Urinary bladder (tissue), 3 donors: ENCODE measurements at regions not wholly inside any gene's neighbourhood (a gene's known extent, or its start where the extent isn't known, plus 50 kb on each side); places are given as distances from the start of the nearest gene placed in this dataset.

ENCODE experiments used
- DNase-seq: peaks from one replicate; pipeline ENCODE4 v3.0.0-alpha.2; 2015; ENCODE audit errors: extremely low spot score
- H3K27ac ChIP-seq: one replicate; pipeline ENCODE4 v1.5.1; 2013; ENCODE audit warnings: low read depth, mild to moderate bottlenecking, moderate library complexity
- H3K36me3 ChIP-seq: one replicate; pipeline ENCODE4 v1.6.1; 2013; ENCODE audit warnings: mild to moderate bottlenecking, moderate library complexity; ENCODE audit not compliant: insufficient read depth
- H3K4me1 ChIP-seq: one replicate; pipeline ENCODE4 v1.6.1; 2013; ENCODE audit warnings: mild to moderate bottlenecking, moderate library complexity; ENCODE audit not compliant: insufficient read depth
- H3K4me3 ChIP-seq: one replicate; pipeline ENCODE4 v1.5.1; 2013; ENCODE audit warnings: low read depth, low read length
- WGBS: extraction: QIAGEN DNeasy Blood & Tissue Kit; methylation state at CpG from one replicate; pipeline ENCODE4 v1.1.7; 2013; 5-methylcytosine and 5-hydroxymethylcytosine counted together
- donor health status: healthy with polysubstance abuse.
- donor health status: healthy.

GRCh38 chr2:133676392-133677130 lies 108.3 kb upstream of the NCKAP5 start:
- H3K36me3 ChIP-seq: no peaks in the 10 kb centered on the region
- 67% methylated on average over 1 of the region's 1 CpG for WGBS
- no peaks in the 10 kb centered on the region for H3K4me1 ChIP-seq
- H3K4me3 ChIP-seq: no peak overlapping the region
- no peak overlapping the region for H3K27ac ChIP-seq
- DNase-seq: no peak

- no peak for DNase-seq
- 82% methylated on average over 2 of the region's 2 CpGs for WGBS
- Histone ChIP-seq H3K27ac (no peak overlapping the region), H3K4me1 (no peaks in the 10 kb centered on the region), H3K4me3 (no peak overlapping the region), H3K36me3 (no peaks in the 10 kb centered on the region)
These were observed 112.2 kb upstream of the NCKAP5 start for GRCh38 chr2:133680343-133681049.

DNA sequence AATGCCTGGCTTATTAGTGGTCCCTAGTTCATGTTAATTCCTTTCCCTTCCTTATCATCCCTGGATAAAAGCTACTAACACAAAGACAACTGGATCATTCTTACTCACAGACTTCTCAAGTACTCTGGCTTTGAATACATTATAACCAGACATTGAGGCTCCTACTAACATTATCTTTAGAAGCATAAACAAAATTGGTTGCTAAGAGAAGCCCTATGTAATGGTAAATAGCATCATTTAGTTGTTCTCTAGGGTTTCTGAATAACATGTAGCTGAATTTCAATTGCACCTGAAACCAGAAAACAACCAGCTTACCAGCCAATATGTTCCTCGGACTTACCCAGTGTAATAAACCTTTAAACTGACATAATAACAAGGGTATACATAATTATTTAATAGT lies 114.1 kb upstream of the NCKAP5 start:
- no peak for DNase-seq
- WGBS: 68% methylated on average over 1 of the region's 1 CpG

GRCh38 chr2:133682906-133683305 lies 114.6 kb upstream of the NCKAP5 start:
- Histone ChIP-seq H3K27ac (no peak overlapping the region), H3K4me1 (no peaks in the 10 kb centered on the region), H3K36me3 (no peaks in the 10 kb centered on the region), H3K4me3 (no peak overlapping the region)
- no peak for DNase-seq
- WGBS: 55% methylated on average over 3 of the region's 3 CpGs

More for the DNA sequence above, 114.1 kb upstream of the NCKAP5 start:
- no peaks in the 10 kb centered on the region for H3K4me1 ChIP-seq
- no peak overlapping the region for H3K27ac ChIP-seq
- no peaks in the 10 kb centered on the region for H3K36me3 ChIP-seq
- H3K4me3 ChIP-seq: no peak overlapping the region

DNA sequence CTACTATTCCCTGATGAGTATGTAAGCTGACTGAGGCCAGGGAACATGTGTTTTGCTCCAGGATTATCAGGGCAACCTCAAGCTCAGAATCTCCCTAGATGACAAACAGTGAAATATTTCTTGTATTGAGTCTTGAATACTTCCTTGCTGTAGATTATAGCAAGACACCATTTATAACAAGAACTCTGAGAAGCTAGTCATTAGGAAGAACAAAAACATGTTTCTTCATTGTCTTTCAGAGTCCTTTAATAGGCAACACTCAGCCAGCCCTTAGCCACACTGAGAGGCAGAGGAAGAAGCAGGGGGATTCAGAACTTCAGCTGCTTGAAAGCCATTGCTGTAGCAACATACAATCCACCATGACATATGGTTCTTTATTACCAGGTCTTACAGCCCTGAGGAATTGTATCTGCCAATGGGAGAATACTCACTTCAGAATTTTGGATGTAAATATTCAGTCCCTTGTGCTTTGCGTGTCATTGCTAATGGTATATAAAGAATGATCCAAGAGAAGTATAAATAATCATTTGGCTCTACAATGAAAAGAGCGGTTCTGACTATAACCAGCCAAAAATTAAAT lies 117.5 kb upstream of the NCKAP5 start:
- Histone ChIP-seq H3K4me1 (no peaks in the 10 kb centered on the region), H3K4me3 (no peak overlapping the region), H3K27ac (no peak overlapping the region), H3K36me3 (no peaks in the 10 kb centered on the region)
- DNase-seq: no peak
- 75% methylated on average over 2 of the region's 2 CpGs for WGBS

DNA sequence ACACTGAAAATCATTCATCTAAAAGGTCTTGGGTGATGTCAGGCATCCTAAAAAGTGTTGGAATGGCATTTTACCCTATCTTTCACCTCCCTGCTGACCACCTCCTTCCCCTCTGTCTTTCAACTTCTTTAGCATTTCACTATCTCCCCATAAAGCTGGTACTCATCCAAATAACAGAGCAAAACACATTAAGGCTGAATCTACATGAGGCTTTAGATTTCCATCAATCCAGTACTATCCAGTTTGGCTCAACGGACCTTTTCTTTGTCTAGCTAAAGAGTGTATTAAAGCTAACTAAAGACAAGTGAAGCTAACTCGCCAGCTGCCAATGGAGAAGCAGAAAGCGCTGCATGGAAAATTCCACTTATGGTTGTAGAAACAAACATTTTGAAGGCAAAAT lies 122.5 kb upstream of the NCKAP5 start:
- no peak for DNase-seq
- H3K36me3 ChIP-seq: no peaks in the 10 kb centered on the region
- no peak overlapping the region for H3K4me3 ChIP-seq
- no peaks in the 10 kb centered on the region for H3K4me1 ChIP-seq
- H3K27ac ChIP-seq: no peak overlapping the region
- 59% methylated on average over 3 of the region's 3 CpGs for WGBS

GRCh38 chr2:133691336-133691735 lies 123.1 kb upstream of the NCKAP5 start:
- no peak for DNase-seq
- 70% methylated on average over 2 of the region's 2 CpGs for WGBS
- no peak overlapping the region for H3K27ac ChIP-seq
- H3K4me3 ChIP-seq: no peak overlapping the region
- no peaks in the 10 kb centered on the region for H3K4me1 ChIP-seq
- no peaks in the 10 kb centered on the region for H3K36me3 ChIP-seq

DNA sequence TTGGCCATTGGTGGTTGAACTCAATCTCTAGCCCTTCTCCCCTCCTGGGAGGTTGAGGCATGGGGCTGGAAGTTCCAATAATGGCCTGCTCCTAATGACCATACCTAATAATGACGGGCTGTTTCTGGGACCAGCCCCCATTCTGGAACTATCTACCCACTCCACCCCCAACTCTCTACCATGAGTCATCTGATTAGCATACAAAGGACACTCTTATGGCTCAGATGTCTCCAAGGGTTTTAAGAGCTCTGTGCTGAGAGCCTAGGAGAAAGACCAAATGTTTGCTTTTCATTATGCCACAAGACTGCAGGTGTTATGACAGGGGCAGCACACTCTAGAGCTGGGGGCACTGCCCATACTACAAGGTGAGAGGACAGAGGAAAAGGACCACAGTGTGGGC lies 137.0 kb upstream of the NCKAP5 start:
- no peaks in the 10 kb centered on the region for H3K36me3 ChIP-seq
- no peak overlapping the region for H3K4me3 ChIP-seq
- no peaks in the 10 kb centered on the region for H3K4me1 ChIP-seq
- DNase-seq: no peak
- 89% methylated on average over 1 of the region's 1 CpG for WGBS
- H3K27ac ChIP-seq: no peak overlapping the region

- Histone ChIP-seq H3K27ac (no peak overlapping the region), H3K4me1 (no peaks in the 10 kb centered on the region), H3K36me3 (no peaks in the 10 kb centered on the region), H3K4me3 (no peak overlapping the region)
- 88% methylated on average over 3 of the region's 3 CpGs for WGBS
- DNase-seq: peak; percentile 18
These were observed 142.3 kb upstream of the NCKAP5 start for GRCh38 chr2:133710613-133711012.

GRCh38 chr2:133711201-133711600 lies 142.9 kb upstream of the NCKAP5 start:
- no peaks in the 10 kb centered on the region for H3K36me3 ChIP-seq
- no peak overlapping the region for H3K4me3 ChIP-seq
- H3K4me1 ChIP-seq: no peaks in the 10 kb centered on the region
- DNase-seq: no peak
- H3K27ac ChIP-seq: no peak overlapping the region
- 71% methylated on average over 6 of the region's 6 CpGs for WGBS

DNA sequence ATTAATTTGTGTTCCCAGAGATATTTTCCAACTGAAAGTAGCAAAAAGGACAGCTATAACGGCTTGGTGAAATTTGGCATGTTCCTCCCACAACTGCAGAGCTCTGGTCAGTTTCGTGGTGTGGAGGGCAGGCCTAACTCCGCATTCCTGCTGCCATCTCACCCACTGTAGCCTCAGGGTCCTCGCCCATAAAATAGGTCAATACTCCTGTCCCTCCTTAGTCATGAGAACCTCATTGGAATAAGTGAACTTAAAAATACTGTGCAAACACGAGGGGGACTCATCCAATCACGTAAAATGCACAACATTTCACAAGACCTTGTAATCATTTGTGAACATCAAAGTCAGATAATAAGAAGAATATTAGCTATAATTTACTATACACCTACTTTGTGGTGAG lies 143.5 kb upstream of the NCKAP5 start:
- Histone ChIP-seq H3K36me3 (no peaks in the 10 kb centered on the region), H3K4me1 (no peaks in the 10 kb centered on the region), H3K27ac (no peak overlapping the region), H3K4me3 (no peak overlapping the region)
- WGBS: 84% methylated on average over 6 of the region's 6 CpGs
- DNase-seq: no peak

GRCh38 chr2:133712369-133712768 lies 144.1 kb upstream of the NCKAP5 start:
- DNase-seq: no peak

GRCh38 chr2:133713049-133713580 lies 144.9 kb upstream of the NCKAP5 start:
- Histone ChIP-seq H3K36me3 (no peaks in the 10 kb centered on the region), H3K4me1 (no peaks in the 10 kb centered on the region), H3K27ac (no peak overlapping the region), H3K4me3 (no peak overlapping the region)
- DNase-seq: no peak
- WGBS: 88% methylated on average over 4 of the region's 4 CpGs

More at GRCh38 chr2:133712369-133712768, 144.1 kb upstream of the NCKAP5 start:
- Histone ChIP-seq H3K36me3 (no peaks in the 10 kb centered on the region), H3K4me3 (no peak overlapping the region), H3K4me1 (no peaks in the 10 kb centered on the region), H3K27ac (no peak overlapping the region)
- WGBS: 93% methylated on average over 3 of the region's 3 CpGs

GRCh38 chr2:133716166-133716565 lies 147.9 kb upstream of the NCKAP5 start:
- DNase-seq: no peak
- Histone ChIP-seq H3K4me3 (no peak overlapping the region), H3K4me1 (no peaks in the 10 kb centered on the region), H3K27ac (no peak overlapping the region), H3K36me3 (no peaks in the 10 kb centered on the region)
- WGBS: 81% methylated on average over 3 of the region's 3 CpGs
